Mesendoderm (in vitro differentiated cells): ENCODE measurements at regions not wholly inside any gene's neighbourhood (a gene's known extent, or its start where the extent isn't known, plus 50 kb on each side); places are given as distances from the start of the nearest gene placed in this dataset.
"Not testable (repeated sequence)": the region's sequence is repeated elsewhere in the genome, so short reads cannot be mapped to it uniquely, and the experiment has no call there.

Experiments
- DNase-seq: peaks from one replicate; pipeline ENCODE4 v3.0.0; 2013
- H2AK5ac ChIP-seq: 2 replicates; pipeline ENCODE4 v1.6.1; 2013; ENCODE audit warnings: low read length, inconsistent platforms
- H2BK120ac ChIP-seq: 2 replicates; pipeline ENCODE4 v1.6.1; 2013; ENCODE audit warnings: low read depth, mild to moderate bottlenecking, low read length, moderate library complexity, mixed read lengths
- H2BK15ac ChIP-seq: replicated peaks from 2 replicates; pipeline ENCODE4 v1.6.1; 2013; ENCODE audit warnings: low read depth, mild to moderate bottlenecking, moderate library complexity
- H2BK5ac ChIP-seq: 2 replicates; pipeline ENCODE4 v1.6.1; 2013; ENCODE audit warnings: low read length, inconsistent platforms
- H3K18ac ChIP-seq: 2 replicates; pipeline ENCODE4 v1.6.1; 2013; ENCODE audit warnings: mild to moderate bottlenecking, low read length, mixed read lengths
- H3K23ac ChIP-seq: one replicate; pipeline ENCODE4 v1.6.1; 2013; ENCODE audit warnings: low read length
- H3K27ac ChIP-seq: 2 replicates; pipeline ENCODE4 v1.5.1; 2013; ENCODE audit warnings: low read depth, mild to moderate bottlenecking, inconsistent platforms, low read length, moderate library complexity
- H3K27me3 ChIP-seq: 2 replicates; pipeline ENCODE4 v1.6.1; 2013; ENCODE audit warnings: low read length, control low read depth, mild to moderate bottlenecking, inconsistent platforms; ENCODE audit not compliant: insufficient read depth, poor library complexity
- H3K36me3 ChIP-seq: 2 replicates; pipeline ENCODE4 v1.6.1; 2013; ENCODE audit warnings: low read length, inconsistent platforms; ENCODE audit not compliant: control insufficient read depth, insufficient read depth
- H3K4ac ChIP-seq: one replicate; pipeline ENCODE4 v1.6.1; 2013; ENCODE audit warnings: low read depth, mild to moderate bottlenecking, low read length, moderate library complexity
- H3K4me1 ChIP-seq: 2 replicates; pipeline ENCODE4 v1.6.1; 2013; ENCODE audit warnings: low read depth, low read length, inconsistent platforms; ENCODE audit not compliant: control insufficient read depth
- H3K4me2 ChIP-seq: 2 replicates; pipeline ENCODE4 v1.6.1; 2013; ENCODE audit warnings: low read length
- H3K4me3 ChIP-seq: 2 replicates; pipeline ENCODE4 v1.5.1; 2013; ENCODE audit warnings: mild to moderate bottlenecking, low read length
- H3K56ac ChIP-seq: one replicate; pipeline ENCODE4 v1.6.1; 2013; ENCODE audit warnings: low read length
- H3K79me1 ChIP-seq: 2 replicates; pipeline ENCODE4 v1.6.1; 2013; ENCODE audit warnings: low read length, inconsistent platforms
- H3K79me2 ChIP-seq: 2 replicates; pipeline ENCODE4 v1.6.1; 2013; ENCODE audit warnings: mild to moderate bottlenecking, low read length; ENCODE audit not compliant: control insufficient read depth, insufficient read depth
- H3K9ac ChIP-seq: 2 replicates; pipeline ENCODE4 v1.6.1; 2013; ENCODE audit warnings: low read length, inconsistent platforms
- H4K5ac ChIP-seq: one replicate; pipeline ENCODE4 v1.6.1; 2013; ENCODE audit warnings: low read length
- H4K8ac ChIP-seq: one replicate; pipeline ENCODE4 v1.6.1; 2013; ENCODE audit warnings: low read depth, mild to moderate bottlenecking, control low read depth, low read length, moderate library complexity
- WGBS: extraction: QIAGEN DNeasy Blood & Tissue Kit; methylation state at CpG from one replicate; pipeline ENCODE4 v1.1.7; 2013; ENCODE audit warnings: low lambda C conversion rate, missing lambda C conversion rate; ENCODE audit not compliant: insufficient coverage; ENCODE audit errors: extremely low coverage; 5-methylcytosine and 5-hydroxymethylcytosine counted together

DNA sequence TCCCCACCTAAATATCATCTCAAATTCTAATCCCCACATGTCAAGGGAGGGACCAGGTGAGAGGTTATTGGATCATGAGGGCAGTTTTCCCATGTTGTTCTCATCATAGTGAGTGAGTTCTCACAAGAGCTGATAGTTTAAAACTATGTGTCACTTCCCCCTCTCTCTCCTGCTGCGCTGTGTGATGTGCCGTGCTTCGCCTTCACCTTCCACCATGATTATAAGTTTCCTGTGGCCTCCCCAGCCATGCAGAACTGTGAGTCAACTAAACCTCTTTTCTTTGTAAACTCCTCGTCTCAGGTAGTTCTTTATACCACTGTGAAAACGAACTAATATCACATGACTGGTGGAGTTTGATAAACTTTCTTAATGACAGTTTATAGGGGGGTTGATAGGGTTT lies 839.5 kb downstream of the TMEM121 start:
- H2BK120ac ChIP-seq, H4K5ac ChIP-seq, H3K56ac ChIP-seq, H3K79me2 ChIP-seq, H3K27me3 ChIP-seq, H3K4ac ChIP-seq, DNase-seq, H3K36me3 ChIP-seq, H3K27ac ChIP-seq, H3K18ac ChIP-seq, H3K23ac ChIP-seq, H3K4me1 ChIP-seq, H4K8ac ChIP-seq, H3K9ac ChIP-seq, H3K4me2 ChIP-seq, H2BK15ac ChIP-seq, H2AK5ac ChIP-seq, H3K4me3 ChIP-seq, H2BK5ac ChIP-seq, H3K79me1 ChIP-seq: not testable (repeated sequence)
- no CpG with 5 or more reads among the region's 5 CpGs for WGBS

DNA sequence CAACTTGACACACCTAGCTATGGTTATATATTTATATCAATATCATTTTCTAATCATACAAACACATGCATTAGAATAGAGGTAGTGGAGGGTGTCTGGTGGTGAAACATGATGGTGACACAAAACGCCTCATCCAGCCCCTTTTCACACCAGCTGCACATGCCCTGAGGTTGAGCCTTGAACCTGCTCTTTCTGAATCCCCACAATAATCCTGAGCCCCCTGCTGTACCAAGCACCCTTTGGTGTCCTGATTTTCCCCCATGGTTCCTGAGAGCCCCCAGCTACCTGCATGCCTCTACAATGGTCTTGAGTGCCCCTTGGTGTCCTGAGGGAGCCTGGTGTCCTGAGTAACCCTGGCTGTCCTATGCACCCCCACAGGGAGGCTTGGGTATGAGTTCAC lies 840.6 kb downstream of the TMEM121 start:
- H3K4ac ChIP-seq, H3K4me2 ChIP-seq, H3K79me1 ChIP-seq, H2BK5ac ChIP-seq, H3K79me2 ChIP-seq, H3K4me1 ChIP-seq, H3K4me3 ChIP-seq, H3K9ac ChIP-seq, H3K27ac ChIP-seq, DNase-seq, H4K8ac ChIP-seq, H3K18ac ChIP-seq, H2BK15ac ChIP-seq, H2AK5ac ChIP-seq, H4K5ac ChIP-seq, H3K27me3 ChIP-seq, H3K36me3 ChIP-seq, H3K23ac ChIP-seq, H3K56ac ChIP-seq, H2BK120ac ChIP-seq: not testable (repeated sequence)
- WGBS: no CpG with 5 or more reads among the region's 1 CpG

DNA sequence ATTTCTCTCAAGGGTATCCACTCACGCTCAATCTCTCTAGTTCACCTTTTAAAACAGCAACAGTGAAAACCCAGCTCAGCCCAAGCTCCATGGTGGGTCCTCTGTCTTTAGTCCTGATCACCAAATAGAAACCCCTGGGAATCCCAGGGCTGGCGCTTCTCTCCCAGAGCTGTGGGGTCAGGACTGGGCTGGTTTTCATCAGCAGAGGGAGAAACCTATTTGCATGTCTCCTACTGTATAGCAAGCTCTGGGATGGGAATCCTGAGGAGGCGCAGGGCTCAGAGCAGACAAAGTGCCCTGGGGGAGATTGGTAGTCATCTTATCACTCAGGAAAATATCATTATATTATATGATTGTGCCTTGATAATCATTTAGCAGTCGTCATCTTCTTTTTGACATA lies 843.1 kb downstream of the TMEM121 start:
- not testable (repeated sequence) for H2AK5ac ChIP-seq, H2BK120ac ChIP-seq, H2BK15ac ChIP-seq, H2BK5ac ChIP-seq, H3K4me2 ChIP-seq, H3K79me2 ChIP-seq, H3K36me3 ChIP-seq, DNase-seq, H3K4ac ChIP-seq, H3K23ac ChIP-seq, H3K4me3 ChIP-seq, H3K9ac ChIP-seq, H4K5ac ChIP-seq, H3K27ac ChIP-seq, H4K8ac ChIP-seq, H3K27me3 ChIP-seq, H3K18ac ChIP-seq, H3K4me1 ChIP-seq, H3K56ac ChIP-seq, H3K79me1 ChIP-seq
- WGBS: no CpG with 5 or more reads among the region's 4 CpGs

DNA sequence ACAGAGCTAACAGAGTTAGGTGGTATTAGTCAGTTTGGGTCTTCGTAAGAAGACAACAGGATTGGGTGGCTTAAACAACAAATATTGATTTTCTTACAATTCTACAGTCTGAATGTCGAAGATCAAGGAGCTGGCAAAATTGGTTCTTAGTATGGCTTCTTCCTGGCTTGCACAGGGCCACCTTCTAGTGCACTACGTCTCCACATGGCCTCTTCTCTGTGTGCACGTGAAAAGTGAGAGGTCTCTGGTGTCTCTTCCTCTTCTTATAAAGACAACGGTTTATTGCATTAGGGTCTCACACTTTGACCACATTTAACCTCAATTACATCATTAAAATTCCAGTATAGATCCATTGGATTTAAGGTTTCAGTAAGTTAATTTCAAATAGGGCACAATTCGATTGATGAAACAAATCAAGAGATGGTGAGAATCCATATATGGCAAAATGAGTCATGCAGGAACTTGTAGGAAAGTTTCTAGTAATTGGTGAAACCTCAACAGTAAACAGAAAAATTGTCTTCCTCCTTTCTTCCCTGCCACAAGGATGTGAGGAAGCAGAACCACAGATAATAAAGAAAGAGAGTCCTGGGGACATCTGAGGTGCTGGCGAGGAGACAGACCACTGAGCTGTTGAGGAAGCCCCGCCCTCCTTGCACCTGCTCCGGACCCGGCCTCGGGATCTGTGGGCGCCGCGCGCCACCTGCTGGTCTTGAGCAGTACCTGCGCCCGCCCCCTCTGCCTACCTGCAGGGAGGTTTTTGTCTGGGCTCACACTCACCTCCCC lies 846.7 kb downstream of the TMEM121 start:
- Histone ChIP-seq H3K56ac (no peak overlapping the region), H2BK15ac (no peak overlapping the region), H3K79me2 (no peaks in the 10 kb centered on the region), H3K9ac (no peak overlapping the region), H2BK5ac (no peak overlapping the region), H3K4ac (no peak overlapping the region), H3K23ac (no peak overlapping the region), H3K36me3 (no peaks in the 10 kb centered on the region), H4K8ac (no peak overlapping the region), H3K18ac (no peak overlapping the region), H3K4me3 (no peak overlapping the region), H4K5ac (no peak overlapping the region), H3K79me1 (no peaks in the 10 kb centered on the region), H3K27ac (no peak overlapping the region), H2BK120ac (no peak overlapping the region), H3K4me2 (no peak overlapping the region), H3K27me3 (no peaks in the 10 kb centered on the region), H2AK5ac (no peak overlapping the region), H3K4me1 (no peaks in the 10 kb centered on the region)
- no CpG with 5 or more reads among the region's 17 CpGs for WGBS
- DNase-seq: peak; percentile 10

DNA sequence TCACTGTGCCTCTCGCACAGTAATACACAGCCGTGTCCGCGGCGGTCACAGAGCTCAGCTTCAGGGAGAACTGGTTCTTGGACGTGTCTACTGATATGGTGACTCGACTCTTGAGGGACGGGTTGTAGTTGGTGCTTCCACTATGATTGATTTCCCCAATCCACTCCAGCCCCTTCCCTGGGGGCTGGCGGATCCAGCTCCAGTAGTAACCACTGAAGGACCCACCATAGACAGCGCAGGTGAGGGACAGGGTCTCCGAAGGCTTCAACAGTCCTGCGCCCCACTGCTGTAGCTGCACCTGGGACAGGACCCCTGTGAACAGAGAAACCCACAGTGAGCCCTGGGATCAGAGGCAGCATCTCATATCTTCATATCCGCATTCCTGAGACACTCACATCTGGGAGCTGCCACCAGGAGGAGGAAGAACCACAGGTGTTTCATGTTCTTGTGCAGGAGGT lies 847.3 kb downstream of the TMEM121 start:
- not testable (repeated sequence) for H3K9ac ChIP-seq, H3K79me2 ChIP-seq
- WGBS: no CpG with 5 or more reads among the region's 13 CpGs

DNA sequence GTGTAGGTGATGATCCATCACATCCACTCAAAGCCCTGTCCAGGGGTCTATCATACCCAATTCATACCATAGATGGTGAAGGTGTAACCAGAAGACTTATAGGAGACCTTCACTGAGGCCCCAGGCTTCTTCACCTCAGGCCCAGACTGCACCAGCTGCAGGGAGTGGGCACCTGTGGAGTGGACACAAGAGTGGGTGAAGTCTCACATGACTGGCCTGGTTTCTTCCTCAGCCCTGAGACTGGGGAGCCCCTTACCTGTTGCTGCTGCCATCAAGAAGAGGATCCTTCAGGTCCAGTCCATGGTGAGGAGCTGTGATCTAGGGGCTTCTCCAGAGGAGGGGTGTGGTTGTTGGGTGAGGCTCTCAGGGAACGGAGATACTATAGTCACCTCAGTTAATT lies 851.0 kb downstream of the TMEM121 start:
- Histone ChIP-seq H3K56ac (no peak overlapping the region), H3K4me2 (no peak overlapping the region), H3K4ac (no peak overlapping the region), H2AK5ac (no peak overlapping the region), H4K8ac (no peak overlapping the region), H3K9ac (no peak overlapping the region), H2BK5ac (no peak overlapping the region), H3K27ac (no peak overlapping the region), H3K4me1 (no peaks in the 10 kb centered on the region), H3K79me2 (no peaks in the 10 kb centered on the region), H3K79me1 (no peaks in the 10 kb centered on the region), H3K27me3 (no peaks in the 10 kb centered on the region), H3K23ac (no peak overlapping the region), H3K4me3 (no peak overlapping the region), H2BK15ac (no peak overlapping the region), H4K5ac (no peak overlapping the region), H3K36me3 (no peaks in the 10 kb centered on the region), H3K18ac (no peak overlapping the region), H2BK120ac (no peak overlapping the region)
- no peak for DNase-seq
- no CpG with 5 or more reads among the region's 1 CpG for WGBS

More for the DNA sequence above, 847.3 kb downstream of the TMEM121 start:
- not testable (repeated sequence) for DNase-seq, H2BK120ac ChIP-seq, H3K4me3 ChIP-seq, H3K23ac ChIP-seq, H3K79me1 ChIP-seq, H4K5ac ChIP-seq, H3K27ac ChIP-seq, H3K36me3 ChIP-seq, H2BK15ac ChIP-seq, H3K4ac ChIP-seq, H2BK5ac ChIP-seq, H3K27me3 ChIP-seq, H4K8ac ChIP-seq, H3K4me1 ChIP-seq, H3K56ac ChIP-seq, H3K18ac ChIP-seq, H2AK5ac ChIP-seq, H3K4me2 ChIP-seq
